GM12878 (cell line): ENCODE measurements at regions not wholly inside any gene's neighbourhood (a gene's known extent, or its start where the extent isn't known, plus 50 kb on each side); places are given as distances from the start of the nearest gene placed in this dataset.

Experiments
- ATAC-seq: fragments of 200-7000 bp; cut with Tn5 transposase; 3 replicates; pipeline ENCODE4 v1.9.1; 2020; ENCODE audit warnings: mild to moderate bottlenecking, moderate library complexity
- BruUV-seq: library from RNA; stranded (reverse); fragments of 400-500 nt; replicated peaks from 2 replicates; lab custom pipeline; 2021; lab: Mats Ljungman, UMichigan
- CTCF ChIA-PET: fragments of 300-600 bp; sonication (Branson Sonifier 250); formaldehyde crosslinking; extraction: SDS; loops from one replicate; lab custom pipeline; 2021; ENCODE audit warnings: inconsistent platforms; lab: Yijun Ruan, JAX
- POLR2A ChIA-PET: fragments of 350-600 bp; formaldehyde crosslinking; extraction: SDS; loops from one replicate; lab custom pipeline; 2021; ENCODE audit warnings: inconsistent platforms; lab: Charles Lee
- RAD21 ChIA-PET: fragments of 300-600 bp; sonication (Branson Sonifier 250); formaldehyde crosslinking; loops from one replicate; lab custom pipeline; 2023; ENCODE audit warnings: antibody characterized with exemption; ENCODE audit not compliant: unreplicated experiment; lab: Charles Lee
- SMC1A ChIA-PET: fragments of 300-600 bp; sonication (Branson Sonifier 250); formaldehyde crosslinking; loops from one replicate; lab custom pipeline; 2023; ENCODE audit not compliant: unreplicated experiment, uncharacterized antibody; lab: Charles Lee
- DNase-seq: peaks from one replicate; pipeline ENCODE4 v3.0.0-alpha.2; 2011; ENCODE audit warnings: low read depth, low spot score
- FAIRE-seq: peaks from 3 replicates; lab custom pipeline; 2011; peaks lifted over from hg19 to GRCh38; lab: Jason Lieb, UNC
- H2AFZ ChIP-seq: 2 replicates; pipeline ENCODE4 v1.6.0; 2011; ENCODE audit warnings: low read depth, low read length, control low read depth; ENCODE audit not compliant: control insufficient read depth
- H3K27ac ChIP-seq: 2 replicates; pipeline ENCODE4 v1.5.1; 2011; ENCODE audit warnings: control low read depth; ENCODE audit not compliant: control insufficient read depth, insufficient read depth
- H3K27me3 ChIP-seq, 2 experiments: replicated peaks in 1 of 2; 2 replicates each; pipeline versions ENCODE4 v1.6.0 to v1.6.1; 2011; ENCODE audit warnings: low read length in 1 of 2; ENCODE audit not compliant: control insufficient read depth in 2 of 2, insufficient read depth in 2 of 2
- H3K36me3 ChIP-seq, 2 experiments: 2 replicates each; pipeline ENCODE4 v1.5.1; 2011; ENCODE audit warnings: low read length in 1 of 2; ENCODE audit not compliant: control insufficient read depth in 2 of 2, insufficient read depth in 2 of 2
- H3K4me1 ChIP-seq: 2 replicates; pipeline ENCODE4 v1.6.1; 2011; ENCODE audit warnings: mild to moderate bottlenecking, low read length, moderate library complexity, mixed read lengths; ENCODE audit not compliant: control insufficient read depth, insufficient read depth
- H3K4me2 ChIP-seq: 2 replicates; pipeline ENCODE4 v1.6.0; 2011; ENCODE audit warnings: control low read depth; ENCODE audit not compliant: control insufficient read depth, insufficient read depth
- H3K4me3 ChIP-seq: fragments of 200-600 bp; sonication (generic); 2 replicates; pipeline ENCODE4 v1.5.1; 2016
- H3K79me2 ChIP-seq: 2 replicates; pipeline ENCODE4 v1.6.0; 2011; ENCODE audit warnings: low read length; ENCODE audit not compliant: control insufficient read depth, insufficient read depth
- H3K9ac ChIP-seq: 2 replicates; pipeline ENCODE4 v1.8.0; 2011; ENCODE audit warnings: low read length, control low read depth, mixed read lengths; ENCODE audit not compliant: control insufficient read depth, insufficient read depth
- H3K9me3 ChIP-seq: replicated peaks from 3 replicates; pipeline ENCODE4 v1.5.1; 2011; ENCODE audit warnings: mild to moderate bottlenecking, low read length; ENCODE audit not compliant: control insufficient read depth, insufficient read depth
- H4K20me1 ChIP-seq: 2 replicates; pipeline ENCODE4 v1.6.0; 2011; ENCODE audit not compliant: control insufficient read depth, insufficient read depth
- ELK1 ChIP-seq: IDR thresholded peaks from 2 replicates; pipeline ENCODE4 v1.6.1; 2012; ENCODE audit warnings: low read depth, low read length, improper control_type of control experiment
- HCFC1 ChIP-seq: fragments of 150-350 bp; IDR thresholded peaks from 2 replicates; pipeline ENCODE4 v1.6.1; 2014; ENCODE audit warnings: low read length
- KLF5 ChIP-seq: fragments of 450-650 bp; IDR thresholded peaks from 2 replicates; pipeline ENCODE4 v1.6.1; 2014; ENCODE audit warnings: mild to moderate bottlenecking; ENCODE audit not compliant: partially characterized antibody
- MLLT1 ChIP-seq: fragments of 450-650 bp; IDR thresholded peaks from 2 replicates; pipeline ENCODE4 v1.6.1; 2016; ENCODE audit warnings: mild to moderate bottlenecking
- NFYA ChIP-seq: IDR thresholded peaks from 2 replicates; pipeline ENCODE4 v1.6.1; 2011; ENCODE audit warnings: low read depth, mild to moderate bottlenecking, low read length, improper control_type of control experiment, borderline replicate concordance
- NRF1 ChIP-seq: conservative IDR thresholded peaks from 2 replicates; pipeline ENCODE4 v1.6.1; 2011; ENCODE audit warnings: mild to moderate bottlenecking, low read depth, low read length, improper control_type of control experiment
- PAX8 ChIP-seq: fragments of 450-650 bp; IDR thresholded peaks from 2 replicates; pipeline ENCODE4 v1.6.1; 2017; ENCODE audit warnings: mild to moderate bottlenecking, moderate library complexity
- RELB ChIP-seq: fragments of 450-650 bp; IDR thresholded peaks from 2 replicates; pipeline ENCODE4 v1.6.1; 2017; ENCODE audit warnings: low read depth, mild to moderate bottlenecking, moderate library complexity
- SMAD5 ChIP-seq: IDR thresholded peaks from 2 replicates; pipeline ENCODE4 v1.6.1; 2016; ENCODE audit warnings: antibody characterized with exemption, low read depth
- STAT1 ChIP-seq: fragments of 450-650 bp; conservative IDR thresholded peaks from 2 replicates; pipeline ENCODE4 v1.6.1; 2014; ENCODE audit warnings: antibody characterized with exemption, mild to moderate bottlenecking
- SUPT20H ChIP-seq: IDR thresholded peaks from 2 replicates; pipeline ENCODE4 v1.6.1; 2011; ENCODE audit warnings: low read depth, mild to moderate bottlenecking, low read length, moderate library complexity, borderline replicate concordance; ENCODE audit not compliant: control insufficient read depth
- SUZ12 ChIP-seq: fragments of 200-600 bp; sonication (generic); IDR thresholded peaks from one replicate; pipeline ENCODE4 v1.6.1; 2018; ENCODE audit warnings: antibody characterized with exemption, mild to moderate bottlenecking; ENCODE audit not compliant: unreplicated experiment
- TAF1 ChIP-seq: IDR thresholded peaks from 2 replicates; pipeline ENCODE4 v1.6.1; 2011; ENCODE audit warnings: mild to moderate bottlenecking, low read depth, low read length, borderline replicate concordance
- TCF3 ChIP-seq: IDR thresholded peaks from 2 replicates; pipeline ENCODE4 v1.6.1; 2012; ENCODE audit warnings: low read depth, mild to moderate bottlenecking, low read length, borderline replicate concordance; ENCODE audit not compliant: insufficient read depth
- ZNF24 ChIP-seq: fragments of 450-650 bp; IDR thresholded peaks from 2 replicates; pipeline ENCODE4 v1.6.1; 2017; ENCODE audit warnings: antibody characterized with exemption, mild to moderate bottlenecking
- ZZZ3 ChIP-seq: IDR thresholded peaks from 2 replicates; pipeline ENCODE4 v1.6.1; 2011; ENCODE audit warnings: low read depth; ENCODE audit not compliant: control insufficient read depth, insufficient read length
- WGBS: methylation state at CpG from one replicate; pipeline ENCODE4 v1.1.6; 2016; ENCODE audit warnings: low lambda C conversion rate; ENCODE audit not compliant: insufficient replicate concordance, insufficient coverage; ENCODE audit errors: missing lambda C conversion rate; 5-methylcytosine and 5-hydroxymethylcytosine counted together
- in situ Hi-C: fragments of 300-500 bp; cut with MboI; formaldehyde crosslinking; loops from 9 replicates; pipeline ENCODE4 v1.14.3; 2018; ENCODE audit warnings: mixed read lengths
- intact Hi-C: fragments of 100-400 bp; cut with micrococcal nuclease; formaldehyde crosslinking; loops from one replicate; pipeline ENCODE4 v1.14.2; 2022; ENCODE audit not compliant: unreplicated experiment

DNA sequence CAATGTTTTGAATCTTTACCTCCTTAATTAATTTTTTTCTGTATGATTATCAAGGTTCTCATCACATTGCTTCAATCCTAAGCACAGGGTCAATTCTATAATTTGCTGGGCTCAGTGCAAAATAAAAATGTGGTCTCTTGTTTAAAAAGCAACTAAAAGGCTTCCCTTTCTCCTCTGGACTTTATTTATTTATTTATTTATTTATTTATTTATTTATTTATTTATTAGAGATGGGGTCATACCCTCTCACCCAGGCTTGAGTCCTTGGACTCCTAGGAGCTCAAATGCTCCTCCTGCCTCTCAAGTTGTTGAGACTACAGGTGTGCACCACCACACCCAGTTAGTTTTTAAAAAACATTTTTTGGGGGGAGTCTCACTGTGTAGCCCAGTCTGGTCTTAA is 710.1 kb upstream of the REG3G start:
- RAD21 ChIA-PET = no interaction called here
- DNase-seq (no peak), FAIRE-seq (no peak), ATAC-seq (no peak)
- CTCF ChIA-PET = no interaction called here
- H3K4me1 ChIP-seq = no peaks in the 10 kb centered on the region
- no peaks in the 10 kb centered on the region for H3K79me2 ChIP-seq
- no peak for TF ChIP-seq TAF1
- TF ChIP-seq MLLT1 = no peak
- no peak for TF ChIP-seq HCFC1
- TF ChIP-seq PAX8 = no peak
- SMC1A ChIA-PET = no interaction called here
- BruUV-seq = no TSS peak
- in situ Hi-C loops = no loop called here
- POLR2A ChIA-PET = no interaction called here
- no peaks in the 10 kb centered on the region for H3K27me3 ChIP-seq
- no peak overlapping the region for H3K4me2 ChIP-seq
- H2AFZ ChIP-seq = no peak overlapping the region
- H3K36me3 ChIP-seq = no peaks in the 10 kb centered on the region
- H3K9me3 ChIP-seq = no peaks in the 10 kb centered on the region
- no peak overlapping the region for H3K4me3 ChIP-seq
- no peak overlapping the region for H3K27ac ChIP-seq
- H4K20me1 ChIP-seq = no peaks in the 10 kb centered on the region
- intact Hi-C loops = no loop called here
- no peak overlapping the region for H3K9ac ChIP-seq

GRCh38 chr2:78318275-78318674 is 707.2 kb upstream of the REG3G start:
- in situ Hi-C loops (no loop called here), intact Hi-C loops (no loop called here)
- Histone ChIP-seq H3K4me2 (no peak overlapping the region), H4K20me1 (no peaks in the 10 kb centered on the region), H3K36me3 (no peaks in the 10 kb centered on the region), H3K9ac (no peak overlapping the region), H3K79me2 (no peaks in the 10 kb centered on the region), H3K9me3 (no peaks in the 10 kb centered on the region), H3K4me1 (no peaks in the 10 kb centered on the region), H3K4me3 (no peak overlapping the region), H2AFZ (no peak overlapping the region), H3K27me3 (no peaks in the 10 kb centered on the region), H3K27ac (no peak overlapping the region)
- FAIRE-seq (no peak), ATAC-seq (peak; percentile 26; the same call in 2 of the 3 replicates), DNase-seq (no peak)
- ChIA-PET POLR2A (no interaction called here), RAD21 (no interaction called here), CTCF (no interaction called here), SMC1A (interaction anchor here (1.2 kb wide), 1 partner anchor 115 kb away, joined by 3 read pairs; no protein-coding TSS in a partner anchor)
- WGBS = 87% methylated on average over 2 of the region's 2 CpGs
- no TSS peak for BruUV-seq
- no peak for TF ChIP-seq RELB
- no peak for TF ChIP-seq ZNF24
- TF ChIP-seq NFYA = no peak
- no peak for TF ChIP-seq KLF5
- TF ChIP-seq NRF1 = no peak
- no peak for TF ChIP-seq SUPT20H
- TF ChIP-seq SMAD5 = no peak
- TF ChIP-seq STAT1 = no peak
- TF ChIP-seq TCF3 = no peak
- TF ChIP-seq ELK1 = no peak
- no peak for TF ChIP-seq SUZ12
- TF ChIP-seq ZZZ3 = no peak
